Left lung (tissue), 4 donors: ENCODE measurements at regions not wholly inside any gene's neighbourhood (a gene's known extent, or its start where the extent isn't known, plus 50 kb on each side); places are given as distances from the start of the nearest gene placed in this dataset.
"Not testable (repeated sequence)": the region's sequence is repeated elsewhere in the genome, so short reads cannot be mapped to it uniquely, and the experiment has no call there.

Experiments used
- ATAC-seq: fragments of 200-7000 bp; cut with Tn5 transposase; one replicate; pipeline ENCODE4 v1.9.1; 2020; ENCODE audit warnings: moderate library complexity
- DNase-seq, 4 donors: peaks; one replicate each; pipeline ENCODE4 v3.0.0-alpha.2; 2013 to 2020
- H3K27ac ChIP-seq, 2 donors: fragments of 200-600 bp; sonication (generic) in 1 of 2; one replicate each; pipeline versions ENCODE4 v1.5.0 to v1.8.0; 2020 to 2021
- H3K27me3 ChIP-seq, 2 donors: fragments of 200-600 bp; sonication (generic) in 1 of 2; one replicate each; pipeline versions ENCODE4 v1.5.0 to v1.8.0; 2020 to 2021
- H3K36me3 ChIP-seq, 2 donors: fragments of 200-600 bp; sonication (generic) in 1 of 2; one replicate each; pipeline versions ENCODE4 v1.5.0 to v1.8.0; 2020 to 2021
- H3K4me1 ChIP-seq, 2 donors: fragments of 200-600 bp; one replicate each; pipeline ENCODE4 v1.8.0; 2021
- H3K4me3 ChIP-seq, 2 donors: fragments of 200-600 bp; sonication (generic) in 1 of 2; one replicate each; pipeline versions ENCODE4 v1.5.0 to v1.8.0; 2020 to 2021; ENCODE audit warnings: mild to moderate bottlenecking in 1 of 2
- H3K9me3 ChIP-seq, 2 donors: fragments of 200-600 bp; sonication (generic) in 1 of 2; one replicate each; pipeline versions ENCODE4 v1.5.0 to v1.8.0; 2020 to 2021
- intact Hi-C, 2 donors: fragments of 100-400 bp; cut with DNase I; formaldehyde crosslinking; loops; one replicate each; pipeline versions ENCODE4 v1.11.2 to v1.14.2; 2022
- TF ChIP-seq, protein P1 (sequence below), 2 donors: fragments of 200-600 bp; sonication (generic) in 1 of 2; IDR thresholded peaks; one replicate each; pipeline versions ENCODE4 v1.5.0 to v1.8.0; 2021; ENCODE audit warnings: antibody characterized with exemption in 2 of 2
- donor health status: DM: no; HTN: yes; CAD: no.
- donor health status: DM: no; HTN: no; CAD: no.

DNA sequence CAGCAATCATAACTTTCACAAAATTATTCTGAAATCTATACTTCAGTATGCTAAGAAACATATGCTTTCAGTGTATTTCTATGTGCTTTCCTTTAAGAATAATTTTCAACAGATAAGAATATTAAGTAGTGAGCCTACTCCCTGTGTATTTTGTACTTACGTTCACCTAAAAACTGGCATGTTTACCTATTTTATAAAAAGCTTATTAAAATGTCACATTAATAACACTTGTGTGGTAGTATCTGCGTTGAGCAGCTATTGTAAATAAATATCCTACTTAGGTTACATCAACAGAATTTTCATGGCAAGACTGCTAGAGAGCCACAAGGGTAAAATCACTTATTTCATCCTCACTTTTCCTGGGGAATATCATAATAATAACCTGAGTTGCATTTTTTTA lies 113.4 kb upstream of the SLITRK5 start:
- TF ChIP-seq, protein P1, sequence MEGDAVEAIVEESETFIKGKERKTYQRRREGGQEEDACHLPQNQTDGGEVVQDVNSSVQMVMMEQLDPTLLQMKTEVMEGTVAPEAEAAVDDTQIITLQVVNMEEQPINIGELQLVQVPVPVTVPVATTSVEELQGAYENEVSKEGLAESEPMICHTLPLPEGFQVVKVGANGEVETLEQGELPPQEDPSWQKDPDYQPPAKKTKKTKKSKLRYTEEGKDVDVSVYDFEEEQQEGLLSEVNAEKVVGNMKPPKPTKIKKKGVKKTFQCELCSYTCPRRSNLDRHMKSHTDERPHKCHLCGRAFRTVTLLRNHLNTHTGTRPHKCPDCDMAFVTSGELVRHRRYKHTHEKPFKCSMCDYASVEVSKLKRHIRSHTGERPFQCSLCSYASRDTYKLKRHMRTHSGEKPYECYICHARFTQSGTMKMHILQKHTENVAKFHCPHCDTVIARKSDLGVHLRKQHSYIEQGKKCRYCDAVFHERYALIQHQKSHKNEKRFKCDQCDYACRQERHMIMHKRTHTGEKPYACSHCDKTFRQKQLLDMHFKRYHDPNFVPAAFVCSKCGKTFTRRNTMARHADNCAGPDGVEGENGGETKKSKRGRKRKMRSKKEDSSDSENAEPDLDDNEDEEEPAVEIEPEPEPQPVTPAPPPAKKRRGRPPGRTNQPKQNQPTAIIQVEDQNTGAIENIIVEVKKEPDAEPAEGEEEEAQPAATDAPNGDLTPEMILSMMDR (IDR thresholded peaks at IDR 0.05), result no peak
- H3K9me3 ChIP-seq, result no peaks in the 10 kb centered on the region
- no peaks in the 10 kb centered on the region for H3K4me1 ChIP-seq
- DNase-seq (no peak), ATAC-seq (no peak)
- H3K4me3 ChIP-seq, result no peak overlapping the region
- no peaks in the 10 kb centered on the region for H3K36me3 ChIP-seq
- intact Hi-C loops, result no loop called here
- H3K27ac ChIP-seq, result no peak overlapping the region
- H3K27me3 ChIP-seq, result no peaks in the 10 kb centered on the region

DNA sequence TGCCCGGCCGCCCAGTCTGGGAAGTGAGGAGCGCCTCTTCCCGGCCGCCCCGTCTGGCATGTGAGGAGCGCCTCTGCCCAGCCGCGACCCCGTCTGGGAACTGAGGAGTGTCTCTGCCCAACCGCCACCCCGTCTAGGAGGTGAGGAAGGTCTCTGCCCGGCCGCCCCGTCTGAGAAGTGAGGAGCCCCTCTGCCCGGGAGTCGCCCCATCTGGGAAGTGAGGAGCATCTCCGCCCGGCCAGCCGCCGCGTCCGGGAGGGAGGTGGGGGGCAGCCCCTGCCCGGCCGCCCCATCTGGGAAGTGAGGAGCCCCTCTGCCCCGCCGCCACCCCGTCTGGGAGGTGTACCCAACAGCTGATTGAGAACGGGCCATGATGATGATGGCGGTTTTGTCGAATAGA lies 109.6 kb upstream of the SLITRK5 start:
- H3K27me3 ChIP-seq, H3K4me1 ChIP-seq, H3K4me3 ChIP-seq, H3K36me3 ChIP-seq, ATAC-seq, H3K27ac ChIP-seq, intact Hi-C loops: not testable (repeated sequence)
- peak in 1 of 4 donors; percentile 73 for DNase-seq
- H3K9me3 ChIP-seq, result peaks cover 0 to 12% of the 10 kb centered on the region in 2 donors

DNA sequence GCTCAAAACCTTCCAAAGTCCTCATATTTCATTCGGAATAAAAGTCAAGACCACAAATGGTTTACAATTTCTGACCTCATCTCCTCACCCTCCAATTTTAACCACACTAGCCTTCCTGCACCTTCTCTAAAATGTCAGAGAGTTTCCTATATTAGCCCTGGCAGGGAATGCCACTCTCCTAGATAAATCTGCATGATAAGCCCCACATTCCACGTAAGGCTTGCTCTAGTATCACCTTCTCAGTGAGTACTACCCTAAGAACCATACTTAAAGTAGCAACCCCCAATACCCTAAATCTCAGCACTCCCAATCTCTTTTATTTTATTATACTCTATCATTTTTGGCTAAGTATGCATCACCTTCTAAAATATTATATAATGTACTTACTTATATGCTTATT lies 100.5 kb upstream of the SLITRK5 start:
- intact Hi-C loops, result no loop called here
- TF ChIP-seq, protein P1 (IDR thresholded peaks at IDR 0.05), result no peak
- H3K36me3 ChIP-seq, result no peaks in the 10 kb centered on the region
- no peaks in the 10 kb centered on the region for H3K4me1 ChIP-seq
- H3K27ac ChIP-seq, result no peak overlapping the region
- ATAC-seq (no peak), DNase-seq (no peak)
- no peak overlapping the region for H3K4me3 ChIP-seq
- no peaks in the 10 kb centered on the region for H3K27me3 ChIP-seq
- H3K9me3 ChIP-seq, result peaks cover 0 to 8% of the 10 kb centered on the region in 2 donors

DNA sequence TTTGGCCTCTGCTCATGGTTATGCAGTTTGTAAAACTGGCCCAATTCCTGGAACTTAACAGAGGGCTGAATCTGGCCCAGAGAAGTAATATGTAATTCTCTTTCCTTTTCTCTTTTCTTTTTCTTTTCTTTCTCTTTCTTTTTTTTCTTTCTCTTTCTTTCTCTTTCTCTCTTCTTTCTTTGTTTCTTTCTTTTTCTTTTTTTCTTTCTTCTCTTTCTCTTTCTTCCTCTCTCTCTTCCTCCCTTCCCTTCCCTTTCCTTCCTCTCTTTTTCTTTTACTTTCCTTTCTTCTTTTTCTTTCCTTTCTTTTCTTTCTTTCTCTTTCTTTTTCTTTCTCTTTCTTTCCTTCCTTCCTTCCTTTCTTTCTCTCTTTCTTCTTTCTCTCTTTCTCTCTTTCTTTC lies 88.8 kb upstream of the SLITRK5 start:
- no peaks in the 10 kb centered on the region for H3K27me3 ChIP-seq
- H3K9me3 ChIP-seq, result no peaks in the 10 kb centered on the region
- H3K36me3 ChIP-seq, result no peaks in the 10 kb centered on the region
- intact Hi-C loops, result no loop called here
- H3K27ac ChIP-seq, result no peak overlapping the region
- H3K4me1 ChIP-seq, result no peaks in the 10 kb centered on the region
- TF ChIP-seq, protein P1 (IDR thresholded peaks at IDR 0.05), result no peak
- H3K4me3 ChIP-seq, result no peak overlapping the region
- DNase-seq (no peak), ATAC-seq (no peak)

DNA sequence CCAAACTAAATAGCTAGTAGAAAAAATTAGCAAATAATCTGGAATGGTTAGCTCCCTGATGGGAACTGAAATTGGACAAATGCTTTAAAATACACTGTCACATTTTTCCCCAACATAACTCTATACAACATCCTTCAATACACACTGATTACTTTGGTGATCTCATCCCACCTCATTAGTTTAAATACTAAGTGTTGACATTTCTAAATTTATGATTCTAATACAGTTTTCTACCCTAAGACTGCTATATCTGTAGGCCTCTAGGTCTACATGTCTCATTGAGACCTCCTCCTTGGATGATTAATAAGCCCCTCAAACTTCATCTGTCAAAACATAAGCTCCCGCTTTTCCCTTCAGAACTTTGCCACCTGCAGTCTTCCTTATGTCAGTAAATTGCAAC lies 80.7 kb upstream of the SLITRK5 start:
- TF ChIP-seq, protein P1 (IDR thresholded peaks at IDR 0.05), result no peak
- Histone ChIP-seq H3K4me3 (no peak overlapping the region), H3K4me1 (no peaks in the 10 kb centered on the region), H3K9me3 (no peaks in the 10 kb centered on the region), H3K27me3 (no peaks in the 10 kb centered on the region), H3K27ac (no peak overlapping the region), H3K36me3 (no peaks in the 10 kb centered on the region)
- intact Hi-C loops, result no loop called here
- DNase-seq (no peak), ATAC-seq (no peak)

DNA sequence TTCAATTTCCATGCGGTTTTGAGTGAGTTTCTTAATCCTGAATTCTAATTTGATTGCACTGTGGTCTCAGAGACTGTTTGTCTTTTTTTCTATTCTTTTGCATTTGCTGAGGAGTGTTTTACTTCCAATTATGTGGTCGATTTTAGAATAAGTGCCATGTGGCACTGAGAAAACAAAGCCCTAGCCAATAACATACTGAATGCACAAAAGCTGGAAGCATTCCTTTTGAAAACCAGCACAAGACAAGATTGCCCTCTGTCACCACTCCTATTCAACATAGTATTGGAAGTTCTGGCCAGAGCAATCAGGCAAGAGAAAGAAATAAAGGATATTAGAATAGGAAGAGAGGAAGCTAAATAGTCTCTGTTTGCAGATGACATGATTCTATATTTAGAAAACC lies 66.7 kb upstream of the SLITRK5 start:
- peaks cover 0 to 17% of the 10 kb centered on the region in 2 donors for H3K9me3 ChIP-seq
- H3K4me3 ChIP-seq, H3K27ac ChIP-seq, H3K4me1 ChIP-seq, ATAC-seq, H3K27me3 ChIP-seq, H3K36me3 ChIP-seq, DNase-seq, intact Hi-C loops: not testable (repeated sequence)
